B cell (primary cell): ENCODE measurements at regions not wholly inside any gene's neighbourhood (a gene's known extent, or its start where the extent isn't known, plus 50 kb on each side); places are given as distances from the start of the nearest gene placed in this dataset.

ENCODE experiments used
- ATAC-seq: fragments of 200-7000 bp; cut with Tn5 transposase; one replicate; pipeline ENCODE4 v1.10.0; 2021; ENCODE audit warnings: low read depth, mild to moderate bottlenecking, moderate number of reproducible peaks, moderate library complexity
- CTCF ChIA-PET: fragments of 350-600 bp; sonication (Branson Sonifier 250); formaldehyde crosslinking; loops from one replicate; lab custom pipeline; 2021; ENCODE audit warnings: antibody characterized with exemption, inconsistent platforms; lab: Charles Lee
- POLR2A ChIA-PET: fragments of 350-600 bp; sonication (Branson Sonifier 250); formaldehyde crosslinking; loops from one replicate; lab custom pipeline; 2021; ENCODE audit warnings: antibody characterized with exemption; lab: Charles Lee
- DNase-seq: peaks from one replicate; pipeline ENCODE4 v3.0.0; 2013
- H2AFZ ChIP-seq: 2 replicates; pipeline ENCODE4 v1.6.1; 2012; ENCODE audit warnings: mild to moderate bottlenecking, low read depth, low read length; ENCODE audit not compliant: insufficient read depth, poor library complexity, severe bottlenecking
- H3K27ac ChIP-seq, 2 donors: 1 replicate in 1 of 2; 2 replicates in 1 of 2; pipeline ENCODE4 v1.5.1; 2012 to 2013; ENCODE audit warnings: low read length in 2 of 2, mild to moderate bottlenecking in 2 of 2, moderate library complexity in 1 of 2
- H3K27me3 ChIP-seq, 4 experiments: fragments of 200-600 bp in 1 of 4; sonication (generic) in 1 of 4; replicated peaks in 1 of 4; 1 replicate in 2 of 4; 2 replicates in 2 of 4; pipeline versions ENCODE4 v1.6.1 to v1.7.0; 2013 to 2016; ENCODE audit warnings: low read length in 3 of 4, mild to moderate bottlenecking in 2 of 4, mixed read lengths in 1 of 4, moderate library complexity in 1 of 4; ENCODE audit not compliant: insufficient read depth in 4 of 4, control insufficient read depth in 3 of 4; ENCODE audit errors: control extremely low read depth in 1 of 4
- H3K36me3 ChIP-seq, 2 experiments: replicated peaks in 1 of 2; 1 replicate in 1 of 2; 2 replicates in 1 of 2; pipeline versions ENCODE4 v1.6.1 to v1.7.1; 2013; ENCODE audit warnings: low read length in 1 of 2; ENCODE audit not compliant: insufficient read depth in 2 of 2, control insufficient read depth in 1 of 2; ENCODE audit errors: control extremely low read depth in 1 of 2, extremely low read depth in 1 of 2
- H3K4me1 ChIP-seq, 2 donors: fragments of 200-600 bp in 1 of 2; sonication (generic) in 1 of 2; 1 replicate in 1 of 2; 2 replicates in 1 of 2; pipeline versions ENCODE4 v1.5.1 to v1.6.1; 2013 to 2017; ENCODE audit warnings: low read length in 2 of 2; ENCODE audit not compliant: control insufficient read depth in 2 of 2, insufficient read depth in 2 of 2
- H3K4me2 ChIP-seq: replicated peaks from 2 replicates; pipeline ENCODE3; 2012; ENCODE audit warnings: mild to moderate bottlenecking, low read depth, low read length; ENCODE audit not compliant: poor library complexity, severe bottlenecking
- H3K4me3 ChIP-seq, 5 experiments: fragments of 200-600 bp in 1 of 5; sonication (generic) in 1 of 5; 1 replicate in 3 of 5; 2 replicates in 2 of 5; pipeline versions ENCODE4 v1.5.1 to v1.7.0; 2011 to 2016; ENCODE audit warnings: low read length in 4 of 5, mild to moderate bottlenecking in 4 of 5, low read depth in 2 of 5, control low read depth in 1 of 5, moderate library complexity in 1 of 5; ENCODE audit not compliant: insufficient read depth in 1 of 5; ENCODE audit errors: control extremely low read depth in 1 of 5, extremely low read depth in 1 of 5
- H3K79me2 ChIP-seq: fragments of 200-600 bp; sonication (generic); one replicate; pipeline ENCODE4 v1.6.0; 2016; ENCODE audit warnings: low read length; ENCODE audit not compliant: control insufficient read depth, insufficient read depth
- H3K9ac ChIP-seq: fragments of 200-600 bp; sonication (generic); 2 replicates; pipeline ENCODE4 v1.6.1; 2017; ENCODE audit warnings: mild to moderate bottlenecking, low read length, moderate library complexity
- H3K9me3 ChIP-seq, 3 donors: one replicate each; pipeline versions ENCODE4 v1.6.1 to v1.7.1; 2013; ENCODE audit warnings: low read length in 2 of 3; ENCODE audit not compliant: control insufficient read depth in 2 of 3, insufficient read depth in 1 of 3; ENCODE audit errors: control extremely low read depth in 1 of 3
- H4K20me1 ChIP-seq: 2 replicates; pipeline ENCODE4 v1.6.0; 2012; ENCODE audit warnings: mild to moderate bottlenecking, low read length; ENCODE audit not compliant: insufficient read depth, control insufficient read depth, poor library complexity, severe bottlenecking
- H3K27ac Mint-ChIP-seq: one replicate; pipeline ENCODE4 v1.8.0; 2021; ENCODE audit warnings: mixed read lengths
- H3K27me3 Mint-ChIP-seq: one replicate; pipeline ENCODE4 v1.8.0; 2021; ENCODE audit warnings: mixed read lengths
- H3K4me1 Mint-ChIP-seq: one replicate; pipeline ENCODE4 v1.8.0; 2021; ENCODE audit warnings: mixed read lengths
- H3K4me3 Mint-ChIP-seq: one replicate; pipeline ENCODE4 v1.8.0; 2021; ENCODE audit warnings: mixed read lengths
- H3K9me3 Mint-ChIP-seq: one replicate; pipeline ENCODE4 v1.8.0; 2022; ENCODE audit warnings: mixed read lengths; ENCODE audit not compliant: insufficient read depth
- EZH2 ChIP-seq: IDR thresholded peaks from 2 replicates; pipeline ENCODE4 v1.6.1; 2012; ENCODE audit warnings: borderline replicate concordance, low read depth, mild to moderate bottlenecking, moderate library complexity, low read length; ENCODE audit not compliant: insufficient read depth, poor library complexity, severe bottlenecking
- WGBS: methylation state at CpG from one replicate; pipeline ENCODE4 v1.1.5; 2013; ENCODE audit warnings: missing lambda C conversion rate; ENCODE audit not compliant: insufficient coverage; 5-methylcytosine and 5-hydroxymethylcytosine counted together
- intact Hi-C: fragments of 100-400 bp; cut with micrococcal nuclease; formaldehyde crosslinking; loops from one replicate; pipeline ENCODE4 v1.10.0; 2022
- TF ChIP-seq, protein P1 (sequence below): fragments of 200-600 bp; IDR thresholded peaks from one replicate; pipeline ENCODE4 v1.8.0; 2022; ENCODE audit warnings: antibody characterized with exemption, mild to moderate bottlenecking

DNA sequence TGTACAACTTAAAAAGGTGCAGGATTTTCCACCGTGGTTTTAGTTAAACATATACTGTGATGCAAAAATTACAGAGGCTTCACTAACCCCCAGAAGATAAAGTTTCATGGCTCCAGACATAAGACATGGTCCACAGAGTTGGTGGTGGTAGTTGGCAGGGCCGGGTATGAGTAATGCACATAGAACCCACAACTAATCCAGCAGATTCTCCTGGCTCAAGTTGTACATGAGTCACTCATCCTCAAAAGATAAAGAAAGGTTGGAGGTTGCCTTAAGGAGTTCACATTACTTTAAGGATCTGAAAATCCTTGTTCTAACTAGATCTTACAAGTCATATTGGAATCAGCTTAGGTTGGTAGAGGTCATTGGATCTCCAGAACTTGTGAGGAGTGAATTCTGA is 98.3 kb upstream of the ZBTB20 start:
- Histone ChIP-seq H3K9me3 (no peaks in the 10 kb centered on the region), H2AFZ (no peak overlapping the region), H3K27ac (no peak overlapping the region), H3K4me1 (no peaks in the 10 kb centered on the region), H4K20me1 (no peaks in the 10 kb centered on the region), H3K27me3 (no peaks in the 10 kb centered on the region), H3K4me3 (no peak overlapping the region), H3K36me3 (no peaks in the 10 kb centered on the region), H3K4me2 (no peak overlapping the region), H3K9ac (no peak overlapping the region), H3K79me2 (no peaks in the 10 kb centered on the region)
- peaks cover 11% of the 10 kb centered on the region for H3K27me3 Mint-ChIP-seq
- H3K4me3 Mint-ChIP-seq = no peak overlapping the region
- ATAC-seq (no peak), DNase-seq (no peak)
- no peaks in the 10 kb centered on the region for H3K4me1 Mint-ChIP-seq
- H3K27ac Mint-ChIP-seq = no peak overlapping the region
- H3K9me3 Mint-ChIP-seq = no peaks in the 10 kb centered on the region
- ChIA-PET CTCF (no interaction called here), POLR2A (no interaction called here)
- WGBS = no CpG with 5 or more reads among the region's 2 CpGs
- intact Hi-C loops = no loop called here
- TF ChIP-seq, protein P1, sequence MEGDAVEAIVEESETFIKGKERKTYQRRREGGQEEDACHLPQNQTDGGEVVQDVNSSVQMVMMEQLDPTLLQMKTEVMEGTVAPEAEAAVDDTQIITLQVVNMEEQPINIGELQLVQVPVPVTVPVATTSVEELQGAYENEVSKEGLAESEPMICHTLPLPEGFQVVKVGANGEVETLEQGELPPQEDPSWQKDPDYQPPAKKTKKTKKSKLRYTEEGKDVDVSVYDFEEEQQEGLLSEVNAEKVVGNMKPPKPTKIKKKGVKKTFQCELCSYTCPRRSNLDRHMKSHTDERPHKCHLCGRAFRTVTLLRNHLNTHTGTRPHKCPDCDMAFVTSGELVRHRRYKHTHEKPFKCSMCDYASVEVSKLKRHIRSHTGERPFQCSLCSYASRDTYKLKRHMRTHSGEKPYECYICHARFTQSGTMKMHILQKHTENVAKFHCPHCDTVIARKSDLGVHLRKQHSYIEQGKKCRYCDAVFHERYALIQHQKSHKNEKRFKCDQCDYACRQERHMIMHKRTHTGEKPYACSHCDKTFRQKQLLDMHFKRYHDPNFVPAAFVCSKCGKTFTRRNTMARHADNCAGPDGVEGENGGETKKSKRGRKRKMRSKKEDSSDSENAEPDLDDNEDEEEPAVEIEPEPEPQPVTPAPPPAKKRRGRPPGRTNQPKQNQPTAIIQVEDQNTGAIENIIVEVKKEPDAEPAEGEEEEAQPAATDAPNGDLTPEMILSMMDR = no peak
- TF ChIP-seq EZH2 = no peak

DNA sequence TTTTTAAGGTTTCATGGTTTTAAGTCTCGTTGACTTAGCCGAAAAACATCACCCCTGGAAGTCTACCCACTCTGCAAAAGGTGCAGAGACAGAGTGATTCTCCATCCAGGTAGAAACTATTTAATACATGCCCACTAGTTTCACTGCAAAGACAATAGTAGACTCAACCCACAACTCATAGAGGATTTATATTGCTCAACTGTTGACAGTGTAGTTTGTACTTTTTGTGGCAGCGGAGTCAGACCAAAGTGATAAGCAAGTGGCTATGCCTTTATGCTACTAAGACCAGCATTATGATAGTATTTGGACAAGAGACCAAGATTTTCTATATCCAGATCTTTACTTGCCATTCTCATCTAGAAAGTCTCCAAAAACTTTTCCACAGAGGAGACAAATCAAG is 98.8 kb upstream of the ZBTB20 start:
- H3K9ac ChIP-seq = no peak overlapping the region
- Mint-ChIP-seq H3K27ac (no peak overlapping the region), H3K9me3 (no peaks in the 10 kb centered on the region), H3K4me1 (no peaks in the 10 kb centered on the region), H3K27me3 (peaks cover 11% of the 10 kb centered on the region), H3K4me3 (no peak overlapping the region)
- ATAC-seq (no peak), DNase-seq (no peak)
- no peaks in the 10 kb centered on the region for H3K79me2 ChIP-seq
- 93% methylated on average over 2 of the region's 3 CpGs for WGBS
- H3K9me3 ChIP-seq = no peaks in the 10 kb centered on the region
- H3K4me3 ChIP-seq = no peak overlapping the region
- no peaks in the 10 kb centered on the region for H3K27me3 ChIP-seq
- H3K4me1 ChIP-seq = no peaks in the 10 kb centered on the region
- H3K4me2 ChIP-seq = no peak overlapping the region
- no peak overlapping the region for H3K27ac ChIP-seq
- H2AFZ ChIP-seq = no peak overlapping the region
- ChIA-PET POLR2A (no interaction called here), CTCF (no interaction called here)
- H4K20me1 ChIP-seq = no peaks in the 10 kb centered on the region
- no peak for TF ChIP-seq EZH2
- TF ChIP-seq, protein P1 = no peak
- intact Hi-C loops = no loop called here
- no peaks in the 10 kb centered on the region for H3K36me3 ChIP-seq
